Rectal smooth muscle tissue (tissue), 1 donor: ENCODE measurements at regions not wholly inside any gene's neighbourhood (a gene's known extent, or its start where the extent isn't known, plus 50 kb on each side); places are given as distances from the start of the nearest gene placed in this dataset.

Experiments
- H3K27ac ChIP-seq: one replicate; pipeline ENCODE4 v1.7.0; 2013; ENCODE audit warnings: low read depth, low read length, inconsistent platforms
- H3K27me3 ChIP-seq: one replicate; pipeline ENCODE4 v1.7.0; 2013; ENCODE audit warnings: low read length; ENCODE audit not compliant: control insufficient read depth, insufficient read depth
- H3K36me3 ChIP-seq: one replicate; pipeline ENCODE4 v1.7.0; 2013; ENCODE audit warnings: low read length; ENCODE audit not compliant: control insufficient read depth, insufficient read depth
- H3K4me1 ChIP-seq: one replicate; pipeline ENCODE4 v1.7.0; 2013; ENCODE audit warnings: low read length; ENCODE audit not compliant: control insufficient read depth, insufficient read depth
- H3K4me3 ChIP-seq: one replicate; pipeline ENCODE4 v1.7.0; 2013; ENCODE audit warnings: low read length
- H3K9ac ChIP-seq: one replicate; pipeline ENCODE4 v1.7.0; 2013; ENCODE audit warnings: low read length

- H3K4me3 ChIP-seq, result no peak overlapping the region
- H3K27ac ChIP-seq, result no peak overlapping the region
- H3K4me1 ChIP-seq, result no peaks in the 10 kb centered on the region
- H3K9ac ChIP-seq, result no peak overlapping the region
- H3K27me3 ChIP-seq, result no peaks in the 10 kb centered on the region
- no peaks in the 10 kb centered on the region for H3K36me3 ChIP-seq
These were observed 354.5 kb upstream of the DUSP10 start for GRCh38 chr1:222096476-222096772.

- Histone ChIP-seq H3K4me3 (no peak overlapping the region), H3K27ac (no peak overlapping the region), H3K27me3 (no peaks in the 10 kb centered on the region), H3K9ac (no peak overlapping the region), H3K4me1 (no peaks in the 10 kb centered on the region), H3K36me3 (no peaks in the 10 kb centered on the region)
These were observed 354.0 kb upstream of the DUSP10 start for GRCh38 chr1:222095606-222096475.

GRCh38 chr1:222093518-222093917, 351.6 kb upstream of the DUSP10 start:
- Histone ChIP-seq H3K27me3 (no peaks in the 10 kb centered on the region), H3K4me1 (peaks cover 2% of the 10 kb centered on the region), H3K36me3 (no peaks in the 10 kb centered on the region), H3K9ac (no peak overlapping the region), H3K27ac (no peak overlapping the region), H3K4me3 (no peak overlapping the region)

DNA sequence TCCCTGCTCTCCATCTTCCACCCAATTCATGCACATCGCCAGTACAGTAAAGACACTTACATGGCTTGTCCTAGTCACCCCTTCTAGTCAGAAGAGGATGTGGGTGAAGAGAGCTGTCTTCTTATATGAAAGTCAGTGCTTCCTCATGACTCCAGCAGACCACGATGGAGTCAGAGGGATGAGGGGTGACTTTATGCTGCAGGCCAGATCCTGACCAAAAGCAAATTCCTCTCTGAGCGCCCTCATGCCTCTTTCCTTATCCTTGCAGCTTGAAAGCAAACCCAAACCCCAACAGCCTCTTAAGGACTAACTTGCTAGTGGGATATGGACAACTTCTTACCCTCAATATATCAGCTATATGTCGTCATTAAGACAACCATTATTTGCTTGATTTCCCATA, 348.2 kb upstream of the DUSP10 start:
- Histone ChIP-seq H3K4me3 (no peak overlapping the region), H3K27ac (no peak overlapping the region), H3K9ac (no peak overlapping the region), H3K4me1 (peaks cover 5% of the 10 kb centered on the region), H3K27me3 (no peaks in the 10 kb centered on the region), H3K36me3 (no peaks in the 10 kb centered on the region)

DNA sequence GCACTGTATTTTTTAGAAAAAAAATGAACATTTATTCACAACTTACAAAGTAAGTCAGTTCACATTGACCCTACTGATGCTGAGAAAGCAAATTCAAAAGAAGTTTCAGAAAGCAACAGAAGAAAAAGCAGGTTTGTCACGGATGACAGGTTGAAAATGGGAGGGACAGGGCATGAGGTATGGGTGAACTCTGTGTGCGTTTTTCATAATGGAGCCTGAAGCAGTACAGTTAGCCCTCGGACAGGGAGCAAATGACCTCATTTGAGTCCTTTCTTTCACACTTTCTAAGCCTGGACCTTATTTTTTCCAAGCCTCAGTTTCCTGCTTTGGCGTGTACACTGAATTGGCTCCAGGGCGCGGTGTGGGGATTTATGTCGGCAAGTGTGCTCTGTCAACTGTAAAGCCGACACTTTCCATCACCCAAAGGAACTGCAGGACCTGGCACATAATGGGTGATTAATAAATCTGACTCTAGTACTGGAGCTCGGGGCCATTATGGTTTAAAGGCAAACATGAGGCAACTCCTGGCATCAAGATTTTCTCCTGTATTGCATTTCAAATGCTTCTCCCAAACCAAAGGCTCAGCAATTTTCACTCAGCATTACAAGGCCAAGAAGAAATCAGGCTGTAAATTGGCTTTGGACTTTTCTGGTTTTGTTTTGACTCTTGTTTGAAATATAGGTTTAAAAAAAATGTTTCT, 345.5 kb upstream of the DUSP10 start:
- no peaks in the 10 kb centered on the region for H3K36me3 ChIP-seq
- no peak overlapping the region for H3K4me3 ChIP-seq
- H3K27me3 ChIP-seq, result no peaks in the 10 kb centered on the region
- no peak overlapping the region for H3K9ac ChIP-seq
- H3K27ac ChIP-seq, result no peak overlapping the region
- peaks cover 5% of the 10 kb centered on the region for H3K4me1 ChIP-seq

DNA sequence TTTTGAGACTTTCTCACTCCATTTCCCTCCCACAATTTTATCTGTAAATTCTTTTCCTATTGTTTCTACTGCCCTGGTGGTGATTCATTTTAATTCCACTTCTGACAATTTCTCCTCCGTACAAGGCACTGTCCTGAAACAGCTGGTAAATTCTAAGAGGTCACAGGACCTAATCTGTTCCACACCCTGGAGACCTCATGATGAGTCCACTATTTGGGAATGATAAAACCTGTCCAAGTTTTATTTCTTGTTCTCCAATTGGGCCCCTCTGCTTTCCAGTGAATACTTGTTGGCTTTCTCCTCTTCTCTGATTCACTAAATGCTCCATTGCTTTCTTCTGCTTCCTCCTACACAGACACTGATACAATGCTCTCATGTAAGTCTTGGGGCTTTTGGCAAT, 343.1 kb upstream of the DUSP10 start:
- no peaks in the 10 kb centered on the region for H3K27me3 ChIP-seq
- H3K9ac ChIP-seq, result no peak overlapping the region
- no peaks in the 10 kb centered on the region for H3K36me3 ChIP-seq
- peaks cover 5% of the 10 kb centered on the region for H3K4me1 ChIP-seq
- no peak overlapping the region for H3K27ac ChIP-seq
- H3K4me3 ChIP-seq, result no peak overlapping the region

DNA sequence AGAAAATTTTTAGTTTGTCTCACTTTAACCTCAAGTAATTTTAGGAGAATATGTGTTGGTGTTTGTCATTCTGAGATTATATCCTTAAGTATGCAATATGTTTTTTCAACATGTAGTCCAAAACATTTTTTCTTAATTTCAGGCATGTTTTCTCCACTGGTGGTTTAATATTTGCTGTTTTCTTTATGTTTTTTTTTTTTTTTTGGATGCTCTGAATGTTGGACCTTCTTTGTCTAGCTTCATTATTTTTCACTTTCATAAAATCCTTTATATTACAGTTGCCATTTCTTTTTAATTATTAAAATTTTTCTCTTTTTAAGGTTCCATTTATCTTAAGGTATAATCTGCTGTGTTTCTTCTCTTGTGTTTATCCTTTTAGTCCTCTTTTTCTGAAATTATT, 342.2 kb upstream of the DUSP10 start:
- H3K27me3 ChIP-seq, result no peaks in the 10 kb centered on the region

GRCh38 chr1:222081859-222082258, 340.0 kb upstream of the DUSP10 start:
- no peak overlapping the region for H3K4me3 ChIP-seq
- no peaks in the 10 kb centered on the region for H3K27me3 ChIP-seq
- H3K27ac ChIP-seq, result no peak overlapping the region
- H3K9ac ChIP-seq, result no peak overlapping the region
- no peaks in the 10 kb centered on the region for H3K36me3 ChIP-seq
- no peaks in the 10 kb centered on the region for H3K4me1 ChIP-seq

More for the DNA sequence above, 342.2 kb upstream of the DUSP10 start:
- Histone ChIP-seq H3K36me3 (no peaks in the 10 kb centered on the region), H3K9ac (no peak overlapping the region), H3K4me3 (no peak overlapping the region), H3K27ac (no peak overlapping the region), H3K4me1 (peaks cover 3% of the 10 kb centered on the region)

DNA sequence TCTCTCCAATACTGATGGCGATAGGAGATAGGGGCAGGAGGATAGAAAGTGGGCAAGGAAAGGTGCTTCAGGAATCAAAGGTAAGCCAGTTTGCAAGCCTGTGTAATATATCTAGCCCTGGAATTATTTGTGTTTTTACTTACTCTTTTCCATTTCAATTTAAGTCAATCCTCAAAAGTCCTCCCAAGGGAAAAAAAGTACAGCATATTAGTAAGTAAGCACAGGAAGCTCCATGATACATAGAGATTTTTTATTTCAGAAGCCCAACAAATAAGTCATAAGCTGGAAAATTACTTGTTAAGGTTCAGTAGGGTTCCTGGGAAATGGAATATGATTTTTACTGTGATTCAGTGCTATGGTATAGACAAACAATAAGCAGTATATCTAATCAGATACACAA, 337.7 kb upstream of the DUSP10 start:
- Histone ChIP-seq H3K36me3 (no peaks in the 10 kb centered on the region), H3K27ac (no peak overlapping the region)

GRCh38 chr1:222077206-222077605, 335.3 kb upstream of the DUSP10 start:
- no peaks in the 10 kb centered on the region for H3K27me3 ChIP-seq
- H3K9ac ChIP-seq, result no peak overlapping the region
- H3K4me3 ChIP-seq, result no peak overlapping the region
- H3K4me1 ChIP-seq, result no peaks in the 10 kb centered on the region
- no peak overlapping the region for H3K27ac ChIP-seq
- H3K36me3 ChIP-seq, result no peaks in the 10 kb centered on the region

More for the DNA sequence above, 337.7 kb upstream of the DUSP10 start:
- Histone ChIP-seq H3K4me3 (no peak overlapping the region), H3K27me3 (no peaks in the 10 kb centered on the region), H3K4me1 (no peaks in the 10 kb centered on the region), H3K9ac (no peak overlapping the region)

DNA sequence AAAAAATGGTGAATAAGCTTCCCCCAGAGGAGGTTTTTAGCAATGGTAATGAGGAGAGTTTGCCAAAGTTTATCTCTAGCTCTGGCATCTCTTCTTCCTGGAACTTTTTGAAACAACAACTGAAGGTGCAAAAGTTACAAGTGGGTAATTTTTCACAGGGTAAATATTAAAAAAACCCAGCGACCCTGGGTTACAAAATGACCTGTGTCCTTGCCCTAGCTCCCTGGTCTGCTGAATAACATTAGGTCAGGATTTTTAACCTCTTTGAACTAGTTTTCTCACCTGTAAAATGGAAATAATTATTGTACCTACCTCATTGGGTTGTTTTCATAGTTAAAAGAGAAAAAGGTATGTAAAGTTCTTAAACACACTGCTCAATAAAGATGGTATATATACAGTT, 332.4 kb upstream of the DUSP10 start:
- Histone ChIP-seq H3K36me3 (no peaks in the 10 kb centered on the region), H3K9ac (no peak overlapping the region), H3K27ac (no peak overlapping the region)

DNA sequence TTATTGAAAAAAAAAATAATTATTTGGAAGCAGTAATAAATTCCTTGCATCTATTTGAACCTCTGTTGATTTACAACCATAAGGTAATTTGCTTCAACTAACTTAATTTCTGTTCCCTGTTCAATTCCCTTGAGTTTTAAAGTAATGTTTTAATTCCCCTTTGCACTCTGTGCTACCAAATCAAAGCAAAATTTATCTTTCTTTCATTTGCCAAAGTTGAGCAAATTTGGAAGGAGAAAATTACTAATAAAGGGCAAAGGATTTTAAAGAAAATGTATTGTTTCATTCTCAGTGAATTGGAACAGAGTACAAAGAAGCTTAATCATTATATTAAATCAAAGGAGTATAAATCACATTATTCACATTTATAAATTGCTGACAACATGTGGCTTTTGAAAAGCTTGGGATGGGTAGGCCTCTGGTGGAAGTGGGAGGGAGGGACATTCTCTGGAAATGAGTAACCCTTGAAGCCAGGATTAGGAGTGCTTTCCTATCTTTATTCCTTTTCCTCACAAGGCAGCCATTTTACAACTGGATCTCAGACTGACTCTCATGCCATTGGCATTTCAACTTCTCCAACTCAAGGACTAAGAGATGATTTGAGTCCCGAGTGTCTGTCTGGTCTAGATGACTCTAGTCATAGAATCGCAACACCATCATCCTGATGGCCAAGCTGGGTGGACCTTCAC, 331.6 kb upstream of the DUSP10 start:
- H3K4me3 ChIP-seq, result no peak overlapping the region
- no peaks in the 10 kb centered on the region for H3K4me1 ChIP-seq
- no peaks in the 10 kb centered on the region for H3K36me3 ChIP-seq
- no peak overlapping the region for H3K9ac ChIP-seq
- H3K27ac ChIP-seq, result no peak overlapping the region
- H3K27me3 ChIP-seq, result no peaks in the 10 kb centered on the region

More for the DNA sequence above, 332.4 kb upstream of the DUSP10 start:
- no peaks in the 10 kb centered on the region for H3K27me3 ChIP-seq
- no peak overlapping the region for H3K4me3 ChIP-seq
- no peaks in the 10 kb centered on the region for H3K4me1 ChIP-seq
